ENCODE measurements at regions not wholly inside any gene's neighbourhood (a gene's known extent, or its start where the extent isn't known, plus 50 kb on each side); places are given as distances from the start of the nearest gene placed in this dataset.

DNA sequence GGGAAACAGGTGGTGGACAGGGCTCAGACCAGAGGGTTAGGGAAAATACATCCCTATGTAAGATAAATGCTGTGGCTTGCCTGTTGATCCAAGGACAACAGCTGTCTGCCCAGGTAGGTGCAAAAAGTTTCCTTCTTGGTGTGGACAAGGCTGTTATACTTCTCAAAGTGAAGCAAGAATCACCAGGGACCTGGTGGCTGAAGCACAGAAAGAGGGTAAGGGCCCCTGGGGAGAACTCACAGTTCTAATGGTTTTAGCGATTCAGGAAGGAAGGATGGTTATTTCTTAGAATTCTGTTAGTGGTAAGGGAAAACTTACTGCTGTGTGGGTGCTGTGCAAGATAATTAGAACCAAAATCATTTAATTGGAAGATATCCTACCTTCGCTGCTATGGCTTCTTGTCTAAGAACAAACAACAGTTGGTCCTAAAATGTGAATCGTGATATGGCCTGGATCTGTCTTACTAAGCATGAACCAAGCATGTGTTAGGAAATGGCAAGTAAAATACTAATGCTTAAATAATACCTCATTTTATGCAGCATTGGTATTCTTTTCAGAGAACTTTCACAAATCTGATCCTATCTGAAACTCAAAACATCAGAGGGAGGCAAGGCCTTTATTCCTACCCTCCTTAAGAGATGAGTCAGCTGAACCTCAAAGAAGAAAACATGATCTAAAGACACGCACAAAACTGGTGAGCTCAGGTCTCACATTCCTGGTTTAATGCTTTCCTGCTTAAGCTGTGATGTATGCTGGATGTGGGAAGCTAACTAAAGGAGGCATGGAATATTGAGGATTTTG, 159.2 kb upstream of the THUMPD2 start:
- DNase-seq (no peak), ATAC-seq (ENCODE audit: low FRiP score in 2 of 2) (no peak)
- Histone ChIP-seq H3K27me3 (no peaks in the 10 kb centered on the region), H3K4me1 (no peaks in the 10 kb centered on the region), H3K9me3 (no peaks in the 10 kb centered on the region), H3K4me3 (no peak overlapping the region), H3K27ac (no peak overlapping the region), H3K36me3 (no peaks in the 10 kb centered on the region)
- no peak for TF ChIP-seq EP300 (IDR thresholded peaks at IDR 0.05)
- TF ChIP-seq, protein P1, sequence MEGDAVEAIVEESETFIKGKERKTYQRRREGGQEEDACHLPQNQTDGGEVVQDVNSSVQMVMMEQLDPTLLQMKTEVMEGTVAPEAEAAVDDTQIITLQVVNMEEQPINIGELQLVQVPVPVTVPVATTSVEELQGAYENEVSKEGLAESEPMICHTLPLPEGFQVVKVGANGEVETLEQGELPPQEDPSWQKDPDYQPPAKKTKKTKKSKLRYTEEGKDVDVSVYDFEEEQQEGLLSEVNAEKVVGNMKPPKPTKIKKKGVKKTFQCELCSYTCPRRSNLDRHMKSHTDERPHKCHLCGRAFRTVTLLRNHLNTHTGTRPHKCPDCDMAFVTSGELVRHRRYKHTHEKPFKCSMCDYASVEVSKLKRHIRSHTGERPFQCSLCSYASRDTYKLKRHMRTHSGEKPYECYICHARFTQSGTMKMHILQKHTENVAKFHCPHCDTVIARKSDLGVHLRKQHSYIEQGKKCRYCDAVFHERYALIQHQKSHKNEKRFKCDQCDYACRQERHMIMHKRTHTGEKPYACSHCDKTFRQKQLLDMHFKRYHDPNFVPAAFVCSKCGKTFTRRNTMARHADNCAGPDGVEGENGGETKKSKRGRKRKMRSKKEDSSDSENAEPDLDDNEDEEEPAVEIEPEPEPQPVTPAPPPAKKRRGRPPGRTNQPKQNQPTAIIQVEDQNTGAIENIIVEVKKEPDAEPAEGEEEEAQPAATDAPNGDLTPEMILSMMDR (IDR thresholded peaks at IDR 0.05): no peak
- no peak for TF ChIP-seq POLR2A (IDR thresholded peaks at IDR 0.05)
- no peak for TF ChIP-seq POLR2AphosphoS5 (IDR thresholded peaks at IDR 0.05)
- 84 to 86% methylated on average over 4 of the region's 4 CpGs for WGBS, 2 donors

DNA sequence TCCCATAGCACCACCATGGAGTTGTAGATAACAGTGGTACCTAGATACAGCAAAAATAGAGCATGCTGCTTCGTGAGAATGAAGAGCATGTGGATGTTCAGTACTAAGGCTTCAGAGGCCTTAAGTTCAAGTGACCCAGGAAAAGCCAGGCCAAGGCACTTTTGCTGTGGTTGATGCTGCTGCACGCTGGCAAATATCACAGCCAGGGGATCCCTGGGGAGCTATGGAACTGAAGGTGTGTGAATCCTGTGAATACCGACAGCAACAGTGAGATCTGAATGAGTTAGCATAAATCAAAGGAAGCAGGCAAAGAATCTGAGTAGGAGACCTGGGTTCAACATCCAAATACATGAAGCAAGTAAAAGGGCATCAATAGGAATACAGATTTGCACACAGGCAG, 158.6 kb upstream of the THUMPD2 start:
- H3K9me3 ChIP-seq: no peaks in the 10 kb centered on the region
- no peaks in the 10 kb centered on the region for H3K27me3 ChIP-seq
- no peak overlapping the region for H3K4me3 ChIP-seq
- H3K27ac ChIP-seq: no peak overlapping the region
- WGBS, 2 donors: 64 to 87% methylated on average over 3 of the region's 3 CpGs
- no peaks in the 10 kb centered on the region for H3K36me3 ChIP-seq
- DNase-seq (no peak), ATAC-seq (ENCODE audit: low FRiP score in 2 of 2) (no peak)
- no peaks in the 10 kb centered on the region for H3K4me1 ChIP-seq
- TF ChIP-seq, protein P1 (IDR thresholded peaks at IDR 0.05): no peak
- TF ChIP-seq EP300 (IDR thresholded peaks at IDR 0.05): no peak
- no peak for TF ChIP-seq POLR2AphosphoS5 (IDR thresholded peaks at IDR 0.05)
- TF ChIP-seq POLR2A (IDR thresholded peaks at IDR 0.05): no peak

DNA sequence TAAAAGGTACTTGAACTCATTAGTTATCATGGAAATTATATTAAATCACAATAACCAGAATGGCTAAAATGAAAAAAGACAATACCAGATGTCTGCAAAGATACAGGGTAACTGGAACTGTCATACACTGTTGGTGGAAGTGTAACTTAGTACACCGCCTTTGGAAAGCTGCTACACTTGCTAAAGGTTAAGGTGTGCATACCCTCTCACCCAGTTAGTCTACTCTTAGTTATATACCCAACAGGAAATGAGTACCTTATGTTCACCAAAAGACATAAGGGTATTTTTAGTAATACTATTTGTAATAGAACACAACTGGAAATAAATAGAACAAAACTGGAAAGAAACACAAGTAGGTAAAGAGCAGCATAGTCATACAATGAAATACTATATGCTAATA, 155.8 kb upstream of the THUMPD2 start:
- TF ChIP-seq EP300 (IDR thresholded peaks at IDR 0.05) (no peak), POLR2AphosphoS5 (IDR thresholded peaks at IDR 0.05) (no peak), POLR2A (IDR thresholded peaks at IDR 0.05) (no peak)
- TF ChIP-seq, protein P1 (IDR thresholded peaks at IDR 0.05): no peak
- Histone ChIP-seq H3K4me1 (no peaks in the 10 kb centered on the region), H3K4me3 (no peak overlapping the region), H3K9me3 (no peaks in the 10 kb centered on the region), H3K36me3 (no peaks in the 10 kb centered on the region), H3K27me3 (no peaks in the 10 kb centered on the region), H3K27ac (no peak overlapping the region)
- WGBS, 2 donors: 96 to 100% methylated on average over 1 of the region's 1 CpG
- ATAC-seq (ENCODE audit: low FRiP score in 2 of 2) (no peak), DNase-seq (no peak)

DNA sequence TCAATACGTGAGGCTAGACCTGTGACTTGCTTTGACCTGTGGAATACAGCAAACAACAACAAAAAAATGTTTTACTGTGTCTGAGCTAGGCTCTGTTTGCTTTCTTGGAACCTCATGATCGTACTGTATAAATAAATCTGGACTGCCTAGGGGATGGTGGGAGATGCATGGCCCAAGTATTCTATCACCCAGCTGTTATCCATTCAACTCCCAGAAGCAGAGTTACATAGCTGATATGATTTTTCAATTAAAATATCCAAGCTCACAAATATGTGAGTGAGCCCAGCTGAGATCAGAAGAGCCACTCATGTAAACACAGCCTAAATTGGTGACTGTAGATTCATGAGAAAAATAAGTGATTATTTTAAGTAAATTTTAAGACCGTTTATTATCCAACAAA, 154.1 kb upstream of the THUMPD2 start:
- Histone ChIP-seq H3K36me3 (no peaks in the 10 kb centered on the region), H3K27ac (no peak overlapping the region), H3K4me1 (no peaks in the 10 kb centered on the region), H3K27me3 (no peaks in the 10 kb centered on the region), H3K4me3 (no peak overlapping the region), H3K9me3 (no peaks in the 10 kb centered on the region)
- ATAC-seq (ENCODE audit: low FRiP score in 2 of 2) (no peak), DNase-seq (no peak)
- TF ChIP-seq EP300 (IDR thresholded peaks at IDR 0.05) (no peak), POLR2A (IDR thresholded peaks at IDR 0.05) (no peak), POLR2AphosphoS5 (IDR thresholded peaks at IDR 0.05) (no peak)
- TF ChIP-seq, protein P1 (IDR thresholded peaks at IDR 0.05): no peak
- 59 to 64% methylated on average over 3 of the region's 3 CpGs for WGBS, 2 donors

DNA sequence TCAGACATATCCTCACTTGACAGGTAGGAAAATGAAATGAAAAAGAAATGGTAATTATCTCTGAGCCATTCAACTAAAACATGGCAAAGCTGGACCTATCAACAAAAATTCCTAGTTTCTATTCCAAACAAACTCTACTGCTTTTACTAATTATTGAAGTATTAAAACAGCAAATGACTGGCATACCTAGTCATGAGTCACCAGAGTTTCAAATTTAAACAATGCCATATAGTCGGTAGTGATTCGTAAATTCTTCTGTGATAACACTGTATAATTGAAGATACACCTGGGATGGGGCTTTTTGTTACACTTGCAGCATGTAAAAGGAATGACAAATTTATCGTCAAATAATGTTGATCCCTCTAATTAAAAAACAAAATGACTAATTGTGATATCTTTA, 153.1 kb upstream of the THUMPD2 start:
- no peaks in the 10 kb centered on the region for H3K36me3 ChIP-seq
- TF ChIP-seq, protein P1 (IDR thresholded peaks at IDR 0.05): no peak
- TF ChIP-seq POLR2A (IDR thresholded peaks at IDR 0.05): no peak
- no peak for TF ChIP-seq POLR2AphosphoS5 (IDR thresholded peaks at IDR 0.05)
- no peak for TF ChIP-seq EP300 (IDR thresholded peaks at IDR 0.05)
- DNase-seq: no peak
- H3K4me1 ChIP-seq: no peaks in the 10 kb centered on the region
- no peak for ATAC-seq (ENCODE audit: low FRiP score in 2 of 2)
- H3K27me3 ChIP-seq: no peaks in the 10 kb centered on the region
- H3K4me3 ChIP-seq: no peak overlapping the region
- H3K9me3 ChIP-seq: no peaks in the 10 kb centered on the region
- 91 to 98% methylated on average over 3 of the region's 3 CpGs for WGBS, 2 donors
- no peak overlapping the region for H3K27ac ChIP-seq
